K562 (cell line): ENCODE measurements at regions not wholly inside any gene's neighbourhood (a gene's known extent, or its start where the extent isn't known, plus 50 kb on each side); places are given as distances from the start of the nearest gene placed in this dataset.

ENCODE experiments used
- ATAC-seq: fragments of 200-7000 bp; cut with Tn5 transposase; 3 replicates; pipeline ENCODE4 v1.9.1; 2020; ENCODE audit warnings: moderate library complexity
- BruUV-seq: library from RNA; stranded (reverse); fragments of 400-500 nt; replicated peaks from 2 replicates; lab custom pipeline; 2021; lab: Mats Ljungman, UMichigan
- CTCF ChIA-PET: fragments of 300-600 bp; formaldehyde crosslinking; extraction: SDS; loops from one replicate; lab custom pipeline; 2021; ENCODE audit warnings: low intra/inter-chr PET ratio; lab: Yijun Ruan, JAX
- POLR2A ChIA-PET: fragments of 300-600, 350-650 bp; sonication (Branson Sonifier 250); formaldehyde crosslinking; extraction: SDS; loops from one replicate; lab custom pipeline; 2021; ENCODE audit warnings: antibody characterized with exemption, inconsistent platforms; lab: Yijun Ruan, JAX
- DNase-seq, 4 experiments: peaks; one replicate each; pipeline versions ENCODE4 v3.0.0 to v3.0.0-alpha.2; 2011 to 2018; ENCODE audit warnings: low spot score in 3 of 4, mixed read lengths in 3 of 4; ENCODE audit errors: extremely low read depth in 1 of 4
- FAIRE-seq: peaks from 2 replicates; lab custom pipeline; 2011; peaks lifted over from hg19 to GRCh38; lab: Jason Lieb, UNC
- H2AFZ ChIP-seq: 2 replicates; pipeline ENCODE4 v1.6.0; 2011; ENCODE audit warnings: low read depth, low read length, control low read depth, inconsistent platforms
- H3K27ac ChIP-seq: fragments of 200-600 bp; 3 replicates; pipeline ENCODE4 v1.8.0; 2011; ENCODE audit warnings: low read depth, mild to moderate bottlenecking, control low read depth, inconsistent platforms, low read length, moderate library complexity, mixed read lengths; ENCODE audit errors: extremely low read depth
- H3K27me3 ChIP-seq, 2 experiments: fragments of 300-600 bp in 1 of 2; 2 replicates in 1 of 2; 3 replicates in 1 of 2; pipeline versions ENCODE4 v1.6.0 to v1.8.0; 2011; ENCODE audit warnings: inconsistent platforms in 2 of 2, low read length in 2 of 2, mild to moderate bottlenecking in 1 of 2, mixed read lengths in 1 of 2, moderate library complexity in 1 of 2; ENCODE audit not compliant: control insufficient read depth in 2 of 2, insufficient read depth in 2 of 2
- H3K36me3 ChIP-seq: fragments of 300-600 bp; 3 replicates; pipeline ENCODE4 v1.8.0; 2011; ENCODE audit warnings: mild to moderate bottlenecking, low read length, inconsistent platforms; ENCODE audit not compliant: control insufficient read depth, insufficient read depth
- H3K4me1 ChIP-seq, 2 experiments: fragments of 200-600 bp in 1 of 2; replicated peaks in 1 of 2; 2 replicates in 1 of 2; 3 replicates in 1 of 2; pipeline versions ENCODE4 v1.5.1 to v1.8.0; 2011; ENCODE audit warnings: inconsistent platforms in 2 of 2, low read length in 2 of 2, mild to moderate bottlenecking in 1 of 2, mixed read lengths in 1 of 2, moderate library complexity in 1 of 2; ENCODE audit not compliant: control insufficient read depth in 2 of 2, insufficient read depth in 2 of 2
- H3K4me2 ChIP-seq: 2 replicates; pipeline ENCODE4 v1.6.1; 2011; ENCODE audit warnings: low read length, control low read depth, inconsistent platforms, mixed read lengths; ENCODE audit not compliant: insufficient read depth
- H3K4me3 ChIP-seq: fragments of 200-600 bp; sonication (generic), shearing (Covaris generic); 2 replicates; pipeline ENCODE4 v1.5.1; 2016; ENCODE audit warnings: control low read depth, inconsistent platforms
- H3K79me2 ChIP-seq: fragments of 200-600 bp; 3 replicates; pipeline ENCODE4 v1.8.0; 2011; ENCODE audit warnings: low read length, inconsistent platforms; ENCODE audit not compliant: control insufficient read depth, insufficient read depth
- H3K9ac ChIP-seq, 2 experiments: 2 replicates each; pipeline versions ENCODE4 v1.6.0 to v1.6.1; 2011; ENCODE audit warnings: low read depth in 2 of 2, low read length in 2 of 2, control low read depth in 1 of 2, inconsistent platforms in 1 of 2, mild to moderate bottlenecking in 1 of 2, mixed read lengths in 1 of 2; ENCODE audit not compliant: insufficient read depth in 1 of 2
- H3K9me1 ChIP-seq: one replicate; pipeline ENCODE4 v1.6.0; 2011; ENCODE audit warnings: inconsistent platforms, mild to moderate bottlenecking, low read length, moderate library complexity; ENCODE audit not compliant: control insufficient read depth, insufficient read depth
- H3K9me3 ChIP-seq: replicated peaks from 2 replicates; pipeline ENCODE4 v1.5.1; 2011; ENCODE audit warnings: low read depth, low read length, inconsistent platforms; ENCODE audit not compliant: control insufficient read depth, insufficient read depth
- H4K20me1 ChIP-seq: replicated peaks from 2 replicates; pipeline ENCODE4 v1.6.1; 2011; ENCODE audit warnings: low read length, inconsistent platforms, mixed read lengths; ENCODE audit not compliant: control insufficient read depth, insufficient read depth
- FOXP1 ChIP-seq: sonication (generic); formaldehyde crosslinking; IDR thresholded peaks from 2 replicates; pipeline ENCODE4 v1.8.0; 2022; ENCODE audit warnings: mild to moderate bottlenecking, missing genetic modification reagents
- MAFG ChIP-seq: fragments of 450-650 bp; conservative IDR thresholded peaks from 2 replicates; pipeline ENCODE4 v1.6.1; 2016; ENCODE audit warnings: missing genetic modification characterization, missing compliant biosample characterization
- ZNF707 ChIP-seq: fragments of 250-450 bp; sonication (Bioruptor Pico); conservative IDR thresholded peaks from 2 replicates; pipeline ENCODE4 v1.8.0; 2022; ENCODE audit warnings: inconsistent platforms, mild to moderate bottlenecking, moderate library complexity
- WGBS: fragments of 100-300 bp; shearing (Covaris generic); methylation state at CpG from one replicate; pipeline ENCODE4 v1.1.6; 2016; ENCODE audit warnings: low coverage, mixed read lengths; ENCODE audit not compliant: insufficient coverage; ENCODE audit errors: missing lambda C conversion rate; 5-methylcytosine and 5-hydroxymethylcytosine counted together
- in situ Hi-C: fragments of 300-500 bp; cut with MboI; formaldehyde crosslinking; loops from 4 replicates; pipeline ENCODE4 v1.15.0; 2018; ENCODE audit warnings: inconsistent platforms, mixed read lengths
- intact Hi-C: fragments of 100-400 bp; cut with micrococcal nuclease; formaldehyde crosslinking; loops from 2 replicates; pipeline ENCODE4 v1.14.2; 2022
- TF ChIP-seq, protein P1 (sequence below), 3 experiments: IDR thresholded peaks in 2 of 3; conservative IDR thresholded peaks in 1 of 3; 2 replicates each; pipeline ENCODE4 v1.5.1; 2011 to 2012; ENCODE audit warnings: low read length in 3 of 3, mild to moderate bottlenecking in 3 of 3, control low read depth in 2 of 3, improper control_type of control experiment in 1 of 3, inconsistent platforms in 1 of 3, low read depth in 1 of 3, mixed read lengths in 1 of 3, moderate library complexity in 1 of 3; ENCODE audit not compliant: insufficient read depth in 2 of 3

- Histone ChIP-seq H3K36me3 (no peaks in the 10 kb centered on the region), H2AFZ (no peak overlapping the region), H3K4me2 (no peak overlapping the region), H3K27ac (no peak overlapping the region), H3K4me1 (0 out of 5 replicates have a peak, but pooled peaks cover 0 to 3% of the 10 kb centered on the region in 2 experiments), H4K20me1 (no peaks in the 10 kb centered on the region), H3K9me1 (no peaks in the 10 kb centered on the region), H3K79me2 (no peaks in the 10 kb centered on the region), H3K9me3 (no peaks in the 10 kb centered on the region), H3K9ac (no peak overlapping the region), H3K27me3 (peaks cover 6 to 18% of the 10 kb centered on the region in 2 experiments; a peak in 3 of 5 replicates), H3K4me3 (no peak overlapping the region)
- DNase-seq (no peak), ATAC-seq (no peak), FAIRE-seq (no peak)
- intact Hi-C loops, result no loop called here
- in situ Hi-C loops, result no loop called here
- POLR2A ChIA-PET, result no interaction called here
- no TSS peak for BruUV-seq
- 1% methylated on average over 4 of the region's 4 CpGs for WGBS
- CTCF ChIA-PET, result no interaction called here
- TF ChIP-seq ZNF707 (CRISPR knock-in tag) (0 out of 2 replicates have a peak, but pooled peaks have one; percentile 48), MAFG (tag) (no peak)
Observed at GRCh38 chr6:169324086-169324485, 70.4 kb upstream of the THBS2 start.

DNA sequence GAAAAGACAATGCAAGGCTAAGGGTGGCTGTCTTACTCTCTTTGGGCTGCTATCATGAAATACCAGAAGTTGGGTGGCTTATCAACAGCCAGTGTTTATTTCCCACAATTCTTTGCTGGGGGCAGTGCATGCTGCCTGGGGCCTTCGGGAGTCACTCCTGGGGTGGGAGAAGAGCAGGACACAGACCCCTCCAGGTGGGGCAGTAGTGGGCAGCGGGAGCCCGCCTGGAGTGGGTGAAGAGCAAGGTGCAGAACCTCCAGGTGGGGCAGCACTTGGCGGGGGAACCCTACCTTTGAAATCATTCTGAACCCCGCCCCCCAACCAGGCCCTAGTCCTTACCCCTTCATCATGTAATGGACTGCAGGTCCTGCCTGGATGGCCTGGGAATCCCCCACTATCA is 69.6 kb upstream of the THBS2 start:
- no peak overlapping the region for H3K4me2 ChIP-seq
- ChIA-PET CTCF (no interaction called here), POLR2A (no interaction called here)
- no peaks in the 10 kb centered on the region for H3K9me1 ChIP-seq
- ATAC-seq (peak; percentile 66), DNase-seq (no peak), FAIRE-seq (no peak)
- in situ Hi-C loops, result no loop called here
- H3K27ac ChIP-seq, result no peak overlapping the region
- BruUV-seq, result no TSS peak
- H3K9ac ChIP-seq, result no peak overlapping the region
- intact Hi-C loops, result no loop called here
- H3K27me3 ChIP-seq, result peaks cover 6 to 21% of the 10 kb centered on the region in 2 experiments; a peak in 3 of 5 replicates
- 0 out of 5 replicates have a peak, but pooled peaks cover 0 to 3% of the 10 kb centered on the region in 2 experiments for H3K4me1 ChIP-seq
- H4K20me1 ChIP-seq, result no peaks in the 10 kb centered on the region
- H3K36me3 ChIP-seq, result no peaks in the 10 kb centered on the region
- H3K4me3 ChIP-seq, result no peak overlapping the region
- no peak overlapping the region for H2AFZ ChIP-seq
- H3K79me2 ChIP-seq, result no peaks in the 10 kb centered on the region
- TF ChIP-seq, protein P1, sequence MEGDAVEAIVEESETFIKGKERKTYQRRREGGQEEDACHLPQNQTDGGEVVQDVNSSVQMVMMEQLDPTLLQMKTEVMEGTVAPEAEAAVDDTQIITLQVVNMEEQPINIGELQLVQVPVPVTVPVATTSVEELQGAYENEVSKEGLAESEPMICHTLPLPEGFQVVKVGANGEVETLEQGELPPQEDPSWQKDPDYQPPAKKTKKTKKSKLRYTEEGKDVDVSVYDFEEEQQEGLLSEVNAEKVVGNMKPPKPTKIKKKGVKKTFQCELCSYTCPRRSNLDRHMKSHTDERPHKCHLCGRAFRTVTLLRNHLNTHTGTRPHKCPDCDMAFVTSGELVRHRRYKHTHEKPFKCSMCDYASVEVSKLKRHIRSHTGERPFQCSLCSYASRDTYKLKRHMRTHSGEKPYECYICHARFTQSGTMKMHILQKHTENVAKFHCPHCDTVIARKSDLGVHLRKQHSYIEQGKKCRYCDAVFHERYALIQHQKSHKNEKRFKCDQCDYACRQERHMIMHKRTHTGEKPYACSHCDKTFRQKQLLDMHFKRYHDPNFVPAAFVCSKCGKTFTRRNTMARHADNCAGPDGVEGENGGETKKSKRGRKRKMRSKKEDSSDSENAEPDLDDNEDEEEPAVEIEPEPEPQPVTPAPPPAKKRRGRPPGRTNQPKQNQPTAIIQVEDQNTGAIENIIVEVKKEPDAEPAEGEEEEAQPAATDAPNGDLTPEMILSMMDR (IDR thresholded peaks at IDR 0.05 in 2 of 3, conservative IDR thresholded peaks at IDR 0.05 in 1 of 3; ENCODE audit: insufficient read depth in 2 of 3, low read depth in 1 of 3, low read length in 3 of 3), result peak in 1 of 3 experiments; percentile 62; a peak in 2 of 6 replicates
- TF ChIP-seq FOXP1 (CRISPR knock-in tag), result no peak
- TF ChIP-seq, all 486 proteins: peak for 1
- WGBS, result 4% methylated on average over 5 of the region's 5 CpGs
- no peaks in the 10 kb centered on the region for H3K9me3 ChIP-seq
